Muscle of leg (tissue), 3 donors: ENCODE measurements at regions not wholly inside any gene's neighbourhood (a gene's known extent, or its start where the extent isn't known, plus 50 kb on each side); places are given as distances from the start of the nearest gene placed in this dataset.

Experiments used
- DNase-seq: peaks from one replicate; pipeline ENCODE4 v3.0.0; 2013
- H3K27ac ChIP-seq: one replicate; pipeline ENCODE4 v1.5.1; 2013; ENCODE audit warnings: mild to moderate bottlenecking, low read length, control low read depth
- H3K27me3 ChIP-seq: one replicate; pipeline ENCODE4 v1.6.1; 2013; ENCODE audit warnings: low read length; ENCODE audit not compliant: control insufficient read depth, insufficient read depth
- H3K36me3 ChIP-seq: one replicate; pipeline ENCODE4 v1.6.1; 2013; ENCODE audit warnings: low read length; ENCODE audit not compliant: control insufficient read depth, insufficient read depth
- H3K4me1 ChIP-seq: one replicate; pipeline ENCODE4 v1.6.1; 2013; ENCODE audit warnings: low read length; ENCODE audit not compliant: control insufficient read depth, insufficient read depth
- H3K4me3 ChIP-seq: one replicate; pipeline ENCODE4 v1.5.1; 2013; ENCODE audit warnings: low read length, control low read depth
- H3K9me3 ChIP-seq: replicated peaks from 2 replicates; pipeline ENCODE4 v1.6.1; 2013; ENCODE audit warnings: low read depth, low read length; ENCODE audit not compliant: control insufficient read depth
- WGBS: methylation state at CpG from one replicate; pipeline ENCODE4 v1.1.5; 2013; ENCODE audit warnings: missing lambda C conversion rate; ENCODE audit not compliant: insufficient coverage; 5-methylcytosine and 5-hydroxymethylcytosine counted together

DNA sequence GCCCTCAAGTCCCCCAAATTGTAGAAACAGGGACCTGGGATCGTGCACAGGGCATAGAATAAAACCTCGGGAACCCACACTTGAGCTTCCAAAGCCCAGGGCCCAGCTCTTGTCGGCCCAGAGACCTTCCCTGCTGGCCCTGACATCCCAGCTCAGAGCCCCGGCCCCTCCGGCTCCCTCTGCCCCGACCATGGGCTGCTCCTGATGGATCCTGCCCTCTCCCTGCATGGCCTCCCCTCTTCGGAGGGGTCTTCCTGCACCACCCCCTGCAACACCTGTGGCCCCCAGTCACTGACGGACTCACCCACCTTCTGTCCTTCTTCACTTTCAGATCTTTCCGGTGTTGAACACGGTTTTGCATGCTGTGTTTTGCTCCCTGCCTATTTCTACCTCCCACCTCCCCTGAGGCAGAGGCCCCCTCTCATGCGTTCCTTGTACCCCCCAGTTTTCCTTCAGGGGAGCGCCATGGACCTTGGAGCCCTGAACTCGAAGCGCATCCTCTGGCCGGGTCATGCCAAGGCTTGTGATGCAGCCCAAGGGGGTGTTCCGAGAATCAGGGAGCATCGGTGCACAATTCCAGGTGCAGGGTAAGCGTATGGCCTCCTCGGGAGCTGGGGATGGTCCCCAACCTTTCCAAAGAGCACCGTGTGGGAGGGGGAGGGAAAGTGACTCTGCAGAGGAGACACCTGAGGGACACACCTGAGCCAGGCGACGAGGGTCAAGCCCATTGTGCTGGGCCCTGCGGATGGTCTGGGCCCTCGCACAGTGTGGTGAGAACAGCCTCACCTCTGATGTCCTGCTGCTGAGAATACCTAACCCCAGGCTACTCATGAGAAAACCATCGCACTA, 666.4 kb downstream of the BRD1 start:
- Histone ChIP-seq H3K27me3 (peaks cover 9% of the 10 kb centered on the region), H3K4me3 (no peak overlapping the region), H3K4me1 (no peaks in the 10 kb centered on the region), H3K27ac (no peak overlapping the region), H3K9me3 (no peaks in the 10 kb centered on the region), H3K36me3 (no peaks in the 10 kb centered on the region)
- no peak for DNase-seq
- WGBS: 91% methylated on average over 25 of the region's 25 CpGs

DNA sequence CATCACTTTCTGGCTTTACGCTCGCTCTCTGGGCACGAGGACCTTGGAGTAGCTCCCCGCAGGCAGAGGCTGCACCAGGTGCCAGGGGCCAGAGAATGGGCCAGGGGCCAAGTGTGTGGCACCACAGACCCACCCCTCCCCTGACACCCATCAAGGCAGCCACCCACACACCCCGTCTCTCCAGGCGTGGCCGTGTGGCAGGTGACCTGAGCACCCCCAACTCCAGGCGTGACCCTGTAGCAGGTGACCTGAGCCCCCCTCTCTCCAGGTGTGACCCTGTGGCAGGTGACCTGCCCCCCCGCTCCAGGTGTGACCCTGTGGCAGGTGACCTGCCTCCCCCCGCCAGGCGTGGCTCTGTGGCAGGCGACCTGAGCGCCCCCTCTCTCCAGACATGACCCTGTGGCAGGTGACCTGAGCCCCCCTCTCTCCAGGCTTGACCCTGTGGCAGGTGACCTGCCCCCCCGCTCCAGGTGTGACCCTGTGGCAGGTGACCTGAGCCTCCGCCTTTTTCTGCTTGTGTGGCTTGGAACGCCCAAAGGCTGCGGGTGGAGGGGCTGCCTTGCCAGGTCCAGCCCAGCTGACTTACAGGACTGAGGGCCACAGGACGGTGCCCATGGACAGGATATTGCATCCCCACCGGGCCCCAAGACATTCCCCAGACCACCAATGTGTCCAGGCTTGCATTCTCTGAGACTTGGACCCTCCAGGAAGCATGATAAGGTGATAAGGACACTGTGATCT, 667.2 kb downstream of the BRD1 start:
- WGBS: 73% methylated on average over 12 of the region's 19 CpGs
- no peak overlapping the region for H3K27ac ChIP-seq
- DNase-seq: no peak
- peaks cover 9% of the 10 kb centered on the region for H3K27me3 ChIP-seq
- H3K9me3 ChIP-seq: no peaks in the 10 kb centered on the region
- H3K36me3 ChIP-seq: no peaks in the 10 kb centered on the region
- H3K4me1 ChIP-seq: no peaks in the 10 kb centered on the region
- no peak overlapping the region for H3K4me3 ChIP-seq

DNA sequence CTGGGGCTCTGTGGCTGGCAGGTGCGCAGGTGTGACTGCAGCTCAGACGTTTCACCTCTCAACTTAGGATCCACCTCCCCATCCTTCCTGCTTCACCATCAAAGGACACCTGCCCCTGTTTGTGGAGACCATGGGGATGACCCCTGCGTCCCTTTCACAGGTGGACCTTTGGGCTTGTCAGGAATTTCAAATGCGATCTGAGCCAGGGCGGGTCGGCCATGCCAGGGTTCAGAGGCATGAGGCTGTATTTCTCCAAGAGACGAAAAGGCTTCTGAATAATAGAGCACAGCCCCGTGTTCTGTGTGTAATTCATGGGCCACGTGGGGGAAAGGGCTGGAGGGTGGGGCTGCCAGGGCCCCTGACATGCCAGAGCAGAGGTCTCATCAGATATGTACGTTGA, 668.0 kb downstream of the BRD1 start:
- Histone ChIP-seq H3K27me3 (peaks cover 9% of the 10 kb centered on the region), H3K36me3 (no peaks in the 10 kb centered on the region), H3K4me1 (no peaks in the 10 kb centered on the region), H3K9me3 (no peaks in the 10 kb centered on the region), H3K27ac (no peak overlapping the region), H3K4me3 (no peak overlapping the region)
- WGBS: 83% methylated on average over 8 of the region's 10 CpGs
- no peak for DNase-seq

DNA sequence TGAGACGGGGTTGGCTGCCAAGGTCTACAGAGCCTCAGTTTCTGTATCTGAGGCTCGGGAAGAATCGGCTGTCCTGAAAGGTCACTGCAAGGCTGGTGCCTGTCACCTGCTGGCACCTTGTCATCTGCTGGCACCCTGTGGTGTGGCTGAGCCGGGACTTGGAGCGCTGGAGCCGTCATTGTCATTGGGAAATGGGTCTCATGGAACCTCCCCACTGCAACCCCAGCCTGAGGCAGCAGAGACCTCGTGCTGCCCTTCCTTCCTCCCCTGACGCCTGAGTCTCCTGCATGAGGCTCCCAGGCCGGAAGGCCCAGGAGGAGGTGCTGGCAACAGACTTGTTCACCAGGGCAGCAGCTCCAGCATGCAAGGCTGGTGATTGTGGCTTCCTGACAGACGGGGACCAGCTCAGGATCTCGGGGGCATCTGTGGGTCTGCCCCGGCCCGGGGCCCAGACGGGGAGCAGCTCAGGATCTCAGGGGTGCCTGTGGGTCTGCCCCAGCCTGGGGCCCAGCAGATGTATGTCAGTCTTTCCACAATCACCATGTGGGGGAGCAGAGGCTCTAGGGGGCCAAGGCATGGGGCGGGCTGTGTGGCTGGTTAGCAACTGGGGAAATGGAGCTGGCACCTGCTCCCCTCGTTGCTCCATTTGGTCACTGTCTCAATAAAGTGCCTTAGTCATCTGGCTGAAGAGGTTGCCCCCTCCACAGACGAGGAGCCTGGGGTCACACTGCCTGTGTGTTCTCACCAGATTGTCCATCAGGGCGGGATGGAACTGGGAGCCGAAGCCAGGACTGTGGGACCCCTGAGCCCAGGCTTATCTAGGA, 668.7 kb downstream of the BRD1 start:
- H3K4me3 ChIP-seq: no peak overlapping the region
- no peak for DNase-seq
- no peaks in the 10 kb centered on the region for H3K9me3 ChIP-seq
- no peak overlapping the region for H3K27ac ChIP-seq
- no peaks in the 10 kb centered on the region for H3K4me1 ChIP-seq
- peaks cover 14% of the 10 kb centered on the region for H3K27me3 ChIP-seq
- H3K36me3 ChIP-seq: no peaks in the 10 kb centered on the region
- 67% methylated on average over 18 of the region's 19 CpGs for WGBS

DNA sequence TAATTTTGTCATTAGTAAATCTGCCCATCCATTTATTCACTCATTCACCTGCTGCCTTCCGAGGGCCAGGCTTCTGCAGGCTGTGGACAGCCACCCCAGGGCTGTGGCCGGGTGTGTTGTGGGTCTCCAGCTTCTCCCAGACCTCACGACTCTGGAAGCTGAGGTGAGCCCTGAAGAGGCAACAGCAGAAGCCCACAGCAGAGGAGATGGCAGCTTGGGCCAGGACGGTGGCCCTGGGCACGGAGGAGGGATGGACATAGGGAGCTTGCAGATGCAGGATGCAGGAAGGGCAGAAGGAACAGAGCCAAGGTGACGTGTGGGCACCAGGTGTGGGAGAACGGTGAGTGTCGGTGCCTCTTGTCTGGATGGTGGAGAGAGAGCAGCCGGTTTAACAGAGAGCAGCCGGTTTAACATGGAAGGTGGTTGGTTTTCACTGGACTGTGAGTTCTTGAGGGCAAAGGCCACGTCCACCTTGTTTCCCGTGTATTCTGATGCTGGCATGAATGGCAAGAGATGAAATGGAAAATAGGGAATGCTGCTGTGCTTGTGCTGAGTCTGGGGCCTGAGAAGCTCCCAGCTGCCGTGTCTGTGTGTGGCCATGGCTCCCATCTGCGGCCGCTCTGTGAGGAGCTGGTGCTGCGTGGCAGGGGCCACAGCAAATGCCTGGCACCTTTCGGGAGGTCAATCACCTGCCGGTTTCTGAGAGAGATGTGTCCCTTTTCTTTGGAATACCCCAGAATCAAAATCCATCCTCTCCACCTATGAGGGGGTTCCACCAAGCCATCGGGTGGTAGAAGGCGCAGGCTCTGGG, 669.9 kb downstream of the BRD1 start:
- WGBS: 77% methylated on average over 17 of the region's 20 CpGs
- no peaks in the 10 kb centered on the region for H3K36me3 ChIP-seq
- H3K27me3 ChIP-seq: peaks cover 11% of the 10 kb centered on the region
- no peak for DNase-seq
- no peaks in the 10 kb centered on the region for H3K9me3 ChIP-seq
- H3K4me3 ChIP-seq: no peak overlapping the region
- H3K4me1 ChIP-seq: no peaks in the 10 kb centered on the region
- no peak overlapping the region for H3K27ac ChIP-seq

DNA sequence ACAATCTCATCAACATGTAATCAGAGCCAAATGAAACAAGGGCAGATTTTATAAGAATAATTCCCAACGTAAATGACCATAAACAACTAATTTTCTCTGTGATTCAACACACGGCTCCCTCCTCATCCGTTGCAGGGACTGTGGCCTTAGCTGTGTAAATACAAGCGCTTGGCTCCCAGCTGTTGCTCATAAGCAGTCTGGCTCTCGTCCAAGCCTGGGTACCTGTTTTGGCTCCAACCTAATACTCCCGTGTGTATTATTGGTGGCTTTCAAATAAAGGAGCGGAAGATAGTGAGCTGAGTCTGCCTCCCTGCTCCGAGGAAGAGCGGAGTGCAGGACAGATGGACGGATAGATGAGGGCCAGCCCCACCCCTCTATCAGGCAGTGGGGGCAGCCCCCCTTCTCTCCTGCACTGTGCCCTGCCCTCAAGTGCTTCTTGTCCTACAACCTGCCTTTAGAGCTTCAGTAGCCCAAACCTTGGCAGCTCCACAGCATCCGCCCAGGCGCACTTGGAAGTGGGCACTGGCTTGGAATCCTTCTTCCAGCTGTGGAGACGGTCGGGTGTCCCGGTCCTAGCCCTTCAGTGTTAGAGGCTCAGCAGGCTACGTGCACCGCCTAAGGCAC, 670.9 kb downstream of the BRD1 start:
- 26% methylated on average over 11 of the region's 17 CpGs for WGBS
- peaks cover 15% of the 10 kb centered on the region for H3K27me3 ChIP-seq
- H3K36me3 ChIP-seq: no peaks in the 10 kb centered on the region
- H3K9me3 ChIP-seq: no peaks in the 10 kb centered on the region
- no peaks in the 10 kb centered on the region for H3K4me1 ChIP-seq
- H3K27ac ChIP-seq: no peak overlapping the region
- no peak for DNase-seq
- no peak overlapping the region for H3K4me3 ChIP-seq

DNA sequence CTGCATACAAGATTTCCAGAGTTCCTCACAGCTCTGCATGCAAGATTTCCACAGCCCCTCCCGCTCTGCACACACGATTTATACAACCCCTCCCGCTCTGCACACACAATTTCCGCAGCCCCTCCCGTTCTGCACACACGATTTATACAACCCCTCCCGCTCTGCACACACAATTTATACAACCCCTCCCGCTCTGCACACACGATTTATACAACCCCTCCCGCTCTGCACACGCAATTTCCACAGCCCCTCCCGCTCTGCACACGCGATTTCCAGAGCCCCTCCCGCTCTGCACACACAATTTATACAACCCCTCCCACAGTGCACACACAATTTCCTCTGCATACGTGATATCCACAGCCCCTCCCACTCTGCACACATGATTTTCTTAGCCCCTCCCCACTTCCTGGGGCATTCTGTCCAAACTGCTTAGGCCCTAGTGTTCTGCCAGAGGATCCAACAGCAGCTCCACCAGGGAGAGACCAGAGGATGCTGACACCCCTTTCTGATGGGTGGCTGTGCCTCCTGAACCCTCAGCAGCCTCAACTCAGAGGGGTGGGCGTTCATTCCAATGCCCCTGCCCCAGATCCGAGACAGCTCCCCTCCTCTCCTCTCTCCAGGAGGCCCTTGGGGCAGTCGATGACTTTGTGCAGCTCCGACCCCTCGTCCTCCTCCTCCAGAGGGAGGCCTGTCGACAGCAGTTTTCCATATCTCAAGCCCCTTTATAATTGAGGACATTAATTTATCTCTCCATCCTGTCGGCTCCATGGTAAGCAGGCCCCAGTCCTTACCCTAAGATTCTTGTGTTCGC, 671.7 kb downstream of the BRD1 start:
- Histone ChIP-seq H3K27me3 (peaks cover 21% of the 10 kb centered on the region), H3K36me3 (no peaks in the 10 kb centered on the region), H3K27ac (no peak overlapping the region), H3K4me3 (no peak overlapping the region), H3K9me3 (no peaks in the 10 kb centered on the region), H3K4me1 (no peaks in the 10 kb centered on the region)
- DNase-seq: no peak
- 44% methylated on average over 19 of the region's 24 CpGs for WGBS

DNA sequence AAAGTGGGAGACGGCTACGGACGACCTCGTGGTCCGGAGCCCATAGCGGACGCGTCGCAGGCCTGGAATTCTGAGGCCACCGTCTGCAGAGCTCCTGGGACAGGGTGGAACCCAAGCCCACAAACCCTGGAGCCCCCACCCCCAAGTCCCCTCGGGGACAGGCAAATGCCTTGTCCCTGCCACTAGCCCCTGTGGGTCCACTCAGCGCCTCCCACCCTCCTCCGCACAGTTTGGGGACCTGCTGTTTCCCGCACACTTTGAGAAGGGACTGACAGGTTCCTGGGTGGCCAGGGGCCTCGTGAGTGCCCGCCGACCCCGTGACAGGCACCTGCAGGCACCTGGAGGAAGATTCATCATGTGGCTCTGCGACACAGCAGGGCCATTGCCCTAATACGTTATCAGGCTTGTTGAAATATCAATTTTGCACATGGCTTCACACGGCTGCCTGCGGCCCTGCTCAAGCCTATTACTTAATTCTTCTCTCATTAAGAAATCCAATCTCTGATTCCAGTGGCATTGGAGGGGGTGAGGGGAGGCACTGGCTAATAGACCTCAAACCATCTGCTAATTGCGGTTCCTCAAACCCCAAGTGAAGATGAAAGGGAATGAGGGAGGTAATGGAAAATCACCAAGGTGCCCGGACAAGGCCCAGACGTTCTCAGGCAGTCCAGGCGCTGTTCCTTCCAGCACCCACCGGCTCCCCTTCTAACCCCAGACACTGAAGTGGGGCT, 672.5 kb downstream of the BRD1 start:
- H3K27me3 ChIP-seq: peaks cover 23% of the 10 kb centered on the region
- 61% methylated on average over 13 of the region's 27 CpGs for WGBS

More for the DNA sequence above, 672.5 kb downstream of the BRD1 start:
- no peak for DNase-seq
- Histone ChIP-seq H3K4me3 (no peak overlapping the region), H3K4me1 (peaks cover 3% of the 10 kb centered on the region), H3K9me3 (no peaks in the 10 kb centered on the region), H3K36me3 (no peaks in the 10 kb centered on the region), H3K27ac (no peak overlapping the region)
